GM19023 (cell line): ENCODE measurements at regions not wholly inside any gene's neighbourhood (a gene's known extent, or its start where the extent isn't known, plus 50 kb on each side); places are given as distances from the start of the nearest gene placed in this dataset.

Experiments
- ATAC-seq: cut with Tn5 transposase; IDR thresholded peaks from one replicate; pipeline ENCODE4 v1.9.1; 2021; ENCODE audit warnings: mild to moderate bottlenecking, moderate library complexity; ENCODE audit not compliant: unreplicated experiment

DNA sequence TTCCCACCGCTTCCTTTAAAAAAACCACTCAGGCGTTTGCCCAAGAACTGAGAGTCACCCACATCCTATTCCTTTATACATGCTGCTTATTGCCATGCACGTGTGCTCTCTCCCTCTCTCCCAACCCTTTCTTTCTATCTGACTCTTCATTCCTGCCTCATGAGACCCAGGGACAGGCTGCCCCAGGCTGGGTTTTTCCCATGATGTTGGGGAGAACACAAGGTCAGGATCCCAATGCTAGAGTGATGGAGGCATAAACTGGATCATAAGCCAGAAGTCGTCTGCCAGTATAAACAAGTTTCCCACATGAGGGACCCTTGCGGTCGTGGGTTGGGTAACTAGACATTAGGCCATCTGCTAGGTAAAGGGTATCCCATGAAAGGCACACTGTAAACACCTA is 64.9 kb downstream of the CD2 start:
- ATAC-seq, result no peak

DNA sequence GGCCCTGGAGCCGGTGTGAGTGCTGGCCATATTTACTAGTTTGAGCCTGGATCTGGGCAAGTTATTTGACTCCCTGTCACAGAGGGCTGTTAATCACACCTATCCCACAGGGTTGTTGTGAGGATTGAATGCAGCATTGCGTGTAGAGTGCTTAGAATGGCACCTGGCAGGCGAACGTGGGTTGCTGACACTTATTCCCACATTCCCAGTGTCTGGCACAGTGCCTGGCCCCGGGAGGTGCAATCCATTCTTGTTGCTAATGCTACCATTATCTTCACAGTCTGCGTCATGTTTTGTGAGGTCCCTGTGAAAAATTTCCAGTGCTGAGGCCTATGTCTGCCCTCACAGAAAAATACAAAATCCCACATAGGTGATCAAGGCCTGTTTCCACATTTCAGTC is 66.1 kb downstream of the CD2 start:
- no peak for ATAC-seq

DNA sequence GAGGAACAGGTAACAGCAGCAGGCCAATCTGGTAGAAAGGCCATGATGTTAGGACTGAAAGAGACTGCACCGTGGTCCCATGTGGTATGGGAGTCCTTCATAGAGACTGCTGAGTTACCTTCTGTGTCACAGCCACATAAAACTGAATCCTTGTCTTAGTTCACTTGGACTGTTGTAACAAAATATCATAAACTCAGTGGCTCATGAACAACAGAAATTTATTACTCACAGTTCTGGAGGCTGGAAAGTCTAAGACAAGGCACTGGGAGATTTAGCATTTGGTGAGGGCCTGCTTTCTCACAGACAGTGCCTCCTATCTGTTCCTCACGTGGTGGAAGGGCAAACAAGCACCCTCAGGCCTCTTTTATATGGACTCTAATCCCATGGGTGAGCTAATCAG is 67.5 kb downstream of the CD2 start:
- no peak for ATAC-seq

DNA sequence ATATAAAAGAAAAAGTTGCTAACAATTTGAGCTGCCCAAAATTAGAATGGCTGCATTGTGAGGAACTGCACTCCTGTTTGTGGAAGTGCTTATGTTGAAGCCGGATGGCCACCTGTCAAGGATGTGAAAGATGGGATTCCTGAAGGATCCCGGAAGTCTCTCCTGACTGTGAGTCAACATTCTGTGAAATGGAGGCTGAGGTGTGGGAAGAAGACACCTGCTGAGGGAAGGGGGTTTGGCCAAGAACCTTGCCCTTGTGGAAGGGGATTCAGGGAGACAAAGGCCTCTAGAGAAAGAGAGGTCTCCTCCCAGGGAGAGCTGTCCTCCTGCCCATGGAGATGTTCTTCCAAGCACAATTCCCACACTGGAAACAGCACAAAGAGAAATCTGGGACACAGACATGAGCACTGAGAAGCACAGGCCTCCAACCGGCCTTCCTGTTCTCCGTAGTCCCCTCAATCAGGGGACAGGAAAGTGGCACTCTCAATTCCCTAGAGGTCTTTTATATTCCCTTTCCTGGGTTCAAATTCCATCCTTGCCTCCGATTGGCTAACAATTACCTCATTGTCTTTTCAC is 70.5 kb downstream of the CD2 start:
- ATAC-seq, result no peak

DNA sequence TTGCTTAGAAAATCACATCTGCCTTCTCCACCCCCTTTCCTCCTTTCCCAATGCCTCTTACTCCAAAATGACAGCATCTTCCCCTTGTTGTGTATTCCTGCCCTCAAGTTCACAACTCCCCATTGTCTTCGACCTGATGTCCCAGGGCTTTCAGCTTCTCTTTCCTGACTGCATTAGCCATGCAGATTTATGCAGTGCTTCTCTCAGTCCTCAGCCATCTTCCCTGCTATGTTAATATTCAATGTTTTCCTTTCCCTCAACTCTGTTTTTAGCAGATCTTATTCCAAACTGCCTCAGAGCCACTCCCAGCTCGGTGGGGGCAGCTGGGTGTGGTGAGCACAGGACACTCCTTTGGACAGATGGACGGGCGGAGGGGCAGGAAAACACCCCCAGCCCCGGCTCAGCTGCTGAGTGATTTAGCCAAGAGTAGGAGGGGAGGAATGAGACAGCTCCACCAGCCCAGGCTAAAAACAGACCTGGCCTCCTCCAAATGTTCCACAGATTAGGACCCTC is 71.0 kb downstream of the CD2 start:
- ATAC-seq, result no peak

DNA sequence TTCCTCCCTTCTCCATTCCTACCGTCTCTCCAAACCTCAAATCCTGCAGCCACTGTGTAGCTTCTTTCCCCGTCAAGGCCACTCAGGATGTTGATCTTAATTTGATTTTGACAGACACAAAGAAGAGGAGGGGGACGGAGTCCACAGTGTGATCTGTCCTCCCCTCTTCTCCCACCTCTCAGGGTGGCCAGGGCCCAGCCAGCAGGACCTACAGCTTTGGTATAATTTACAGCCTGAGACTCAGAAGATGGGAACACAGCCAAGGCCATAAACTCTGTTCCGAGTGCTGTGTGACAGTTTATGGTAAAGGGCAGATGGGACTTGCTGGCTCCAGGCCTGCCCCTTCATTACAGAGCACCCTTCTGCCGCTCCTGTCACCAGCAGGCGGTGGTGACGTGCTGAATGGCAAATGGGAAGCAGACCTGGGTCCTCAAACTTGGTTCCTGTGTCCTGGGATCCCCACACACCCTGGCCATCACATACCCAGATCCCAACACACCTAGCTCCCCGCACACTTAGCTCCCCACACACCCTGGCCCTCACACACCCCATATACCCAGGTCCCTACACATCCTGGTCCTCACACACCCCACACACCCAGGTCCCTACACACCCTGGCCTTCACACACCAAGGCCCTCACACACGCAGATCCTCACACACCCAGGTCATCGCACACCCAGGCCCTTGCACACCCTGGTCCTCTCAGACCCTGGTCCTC is 71.6 kb downstream of the CD2 start:
- no peak for ATAC-seq

DNA sequence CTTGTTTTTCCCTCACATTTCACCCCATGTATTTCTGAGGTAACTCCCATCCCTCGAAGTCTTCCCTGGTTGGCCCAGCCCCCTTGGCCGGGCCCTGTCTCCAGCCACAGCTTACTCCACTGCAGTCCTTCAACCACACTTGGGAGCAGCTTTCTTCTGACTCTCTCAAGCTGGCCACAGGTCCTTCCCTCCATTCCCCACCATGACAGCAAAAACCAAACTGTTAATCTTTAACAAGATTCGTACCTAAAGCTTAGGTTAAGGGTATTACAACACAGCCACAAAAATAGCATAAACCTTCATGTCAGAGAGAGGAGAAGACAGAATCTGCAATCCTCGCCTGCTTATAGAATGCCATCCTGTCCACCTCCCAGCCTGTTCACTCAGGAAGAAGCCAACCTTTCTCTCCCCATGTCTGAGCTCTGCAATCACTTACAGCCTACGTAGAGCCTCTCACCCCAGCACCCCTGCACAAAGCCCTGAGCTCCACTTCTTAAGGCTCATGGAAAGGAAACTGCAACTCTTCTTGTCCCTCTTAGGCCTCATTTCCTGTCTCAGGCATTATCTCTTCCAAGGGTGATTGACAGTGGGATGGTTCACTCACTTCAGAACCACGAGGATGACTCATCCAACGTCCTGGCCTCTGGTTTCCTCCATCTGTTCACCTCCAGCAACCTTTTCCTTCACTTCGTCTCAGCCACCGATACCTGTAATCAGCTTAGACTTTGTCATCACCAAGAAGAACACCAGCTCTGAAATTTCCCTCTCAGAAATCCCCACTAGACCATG is 72.8 kb downstream of the CD2 start:
- peak; percentile 88 for ATAC-seq

DNA sequence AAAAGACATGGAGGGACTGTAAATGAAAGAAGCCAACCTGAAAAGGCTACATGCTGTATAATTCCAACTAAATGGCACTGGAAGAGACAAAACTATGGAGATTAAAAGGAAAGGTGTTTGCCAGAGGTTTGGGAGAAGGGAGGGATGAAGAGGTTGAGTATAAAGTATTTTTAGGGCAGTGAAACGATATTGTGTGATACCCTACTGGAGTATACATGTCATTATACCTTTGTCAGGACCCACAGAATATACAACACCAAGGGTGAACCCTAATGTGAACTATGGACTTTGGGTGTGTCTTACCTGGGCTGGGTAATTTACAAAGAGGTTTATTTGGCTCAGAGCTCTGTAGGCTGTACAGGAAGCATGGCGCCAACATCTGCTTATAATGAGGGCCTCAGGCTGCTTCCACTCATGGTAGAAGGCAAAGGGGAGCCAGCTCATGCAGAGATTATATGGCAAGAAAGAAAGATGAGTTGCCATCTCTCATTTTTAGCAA is 73.4 kb downstream of the CD2 start:
- ATAC-seq, result no peak

DNA sequence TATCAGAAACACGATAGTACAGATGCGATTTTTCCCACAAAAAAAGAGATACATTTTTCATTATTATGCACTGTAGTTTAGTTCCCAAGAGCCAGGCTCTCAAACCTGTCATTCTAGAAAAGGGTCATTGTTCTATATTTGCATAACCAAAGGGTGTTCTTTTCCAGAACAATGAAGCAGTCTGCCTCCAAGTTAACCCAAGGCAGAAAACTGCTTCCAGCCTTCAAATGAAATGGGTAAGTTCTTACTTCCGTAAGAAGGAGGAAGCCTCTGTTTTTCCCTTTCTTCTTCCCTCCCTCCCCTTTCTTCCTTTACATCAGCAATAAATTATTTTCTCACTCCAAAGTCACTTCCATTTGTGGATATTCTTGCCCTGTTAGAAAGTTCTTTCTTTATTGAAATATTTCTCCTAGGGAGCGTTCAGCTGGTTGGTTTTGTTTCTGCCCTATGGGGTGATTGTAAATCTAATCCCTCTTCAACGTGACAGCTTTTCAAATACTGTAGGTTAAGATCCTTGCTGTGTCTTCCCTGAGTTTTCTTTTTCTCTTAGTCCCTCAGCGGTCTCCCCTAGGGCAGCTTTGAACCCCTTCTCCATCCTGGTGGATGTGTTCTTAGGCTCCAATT is 77.3 kb upstream of the PTGFRN start:
- no peak for ATAC-seq

DNA sequence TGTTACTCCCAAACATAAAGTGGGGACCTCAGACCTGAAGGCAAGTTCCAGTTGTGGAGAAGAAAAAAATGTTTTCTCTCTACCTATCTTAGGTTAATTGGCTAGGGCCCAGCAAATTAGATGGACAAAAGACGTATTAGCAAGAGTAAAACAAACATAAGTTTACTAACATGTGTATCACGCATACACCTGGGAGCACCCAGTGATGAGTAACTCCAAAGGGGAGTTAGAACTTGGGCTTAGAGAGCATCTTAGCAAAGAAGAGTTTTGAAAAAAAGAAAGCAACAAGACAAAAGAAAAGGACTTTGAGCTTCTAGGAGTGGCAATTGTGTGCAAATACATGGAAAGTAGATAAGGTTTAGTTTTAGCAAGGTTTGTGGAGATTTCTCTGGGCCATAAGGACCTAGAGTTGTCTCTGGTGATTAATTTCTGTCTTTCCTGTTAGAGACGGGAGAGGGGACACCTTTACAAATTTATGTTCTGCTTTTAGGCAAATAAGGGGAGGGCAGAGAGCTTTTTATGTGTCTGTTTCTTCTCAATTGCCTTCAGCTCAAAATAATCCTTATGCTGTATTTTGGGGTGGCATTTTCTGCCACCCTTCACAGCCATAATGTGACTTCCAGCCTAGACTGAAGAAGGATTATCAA is 76.7 kb upstream of the PTGFRN start:
- ATAC-seq, result no peak

DNA sequence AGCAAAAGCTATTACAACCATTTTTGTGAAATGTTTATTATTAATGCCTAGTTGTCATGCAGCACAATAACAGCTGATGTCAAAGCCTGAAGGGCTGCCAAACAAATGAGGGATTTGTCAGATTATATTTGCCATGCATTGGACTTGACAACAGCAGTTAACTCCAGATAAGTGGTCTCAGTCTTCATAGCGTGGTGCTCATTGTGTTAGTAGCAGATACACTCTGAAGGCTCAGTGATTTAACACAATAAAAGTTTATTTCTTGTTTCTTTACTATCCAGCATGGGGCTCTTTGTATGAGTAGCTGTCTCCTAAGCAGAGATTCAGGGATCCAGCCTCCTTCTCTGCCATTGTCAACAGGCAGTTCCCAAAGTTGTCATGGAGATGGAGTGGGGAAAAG is 76.0 kb upstream of the PTGFRN start:
- ATAC-seq, result no peak

DNA sequence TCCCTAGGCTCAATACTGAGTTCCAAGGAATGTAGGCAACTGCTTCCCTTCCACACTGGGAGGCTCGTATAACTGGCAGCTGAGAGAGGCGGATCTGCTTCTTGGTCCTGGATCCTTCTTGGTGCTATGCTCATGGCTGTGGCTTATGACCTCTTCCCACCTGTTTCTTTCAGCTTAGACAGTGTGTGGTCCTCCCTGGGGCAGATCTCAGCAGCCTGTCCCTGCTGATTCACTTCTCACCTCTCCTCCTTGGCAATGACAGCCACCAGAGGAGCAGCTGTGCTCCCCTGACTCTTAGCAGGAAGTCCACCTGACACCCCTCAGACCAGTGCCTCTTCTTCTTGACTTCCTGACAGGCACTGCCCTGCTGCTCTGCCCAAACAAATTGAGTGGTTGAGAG is 75.1 kb upstream of the PTGFRN start:
- no peak for ATAC-seq

DNA sequence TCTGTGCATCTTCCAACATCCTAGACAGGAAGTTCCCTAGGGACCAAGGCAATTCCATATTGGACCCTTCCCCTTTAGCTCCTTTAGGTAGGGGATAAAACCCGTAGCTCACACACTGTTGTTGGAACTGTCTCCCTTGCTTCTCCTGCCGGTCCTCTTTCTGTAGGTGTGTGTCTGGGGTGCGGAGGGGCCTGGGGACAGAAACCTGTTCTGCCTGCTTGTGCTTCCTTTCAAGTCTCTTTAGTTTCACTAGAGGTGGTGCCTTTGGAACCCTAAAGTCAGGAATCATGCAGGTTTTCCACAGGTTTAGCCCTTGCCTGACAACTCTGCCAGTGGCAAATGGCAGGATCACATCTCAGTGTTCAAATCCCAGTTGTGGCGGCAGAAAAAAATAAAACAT is 74.6 kb upstream of the PTGFRN start:
- no peak for ATAC-seq

DNA sequence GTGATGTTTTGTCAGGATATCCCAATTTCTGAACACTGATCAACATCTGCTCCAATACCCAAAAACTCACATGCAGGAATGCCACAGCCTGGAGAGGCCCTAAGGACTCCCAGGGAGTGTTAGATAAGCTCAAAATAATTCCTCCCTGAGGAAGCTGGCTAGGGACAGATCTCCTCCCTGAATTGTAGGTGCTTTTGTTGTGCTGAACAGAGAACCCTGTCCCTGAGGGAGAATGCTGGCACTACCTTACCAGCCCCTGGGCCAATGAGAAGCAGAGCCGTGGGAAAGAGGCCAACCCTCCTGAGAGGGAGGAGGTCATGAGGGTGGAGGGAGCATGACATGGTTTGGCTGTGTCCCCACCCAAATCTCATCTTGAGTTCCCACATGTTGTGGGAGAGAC is 73.6 kb upstream of the PTGFRN start:
- ATAC-seq, result no peak

DNA sequence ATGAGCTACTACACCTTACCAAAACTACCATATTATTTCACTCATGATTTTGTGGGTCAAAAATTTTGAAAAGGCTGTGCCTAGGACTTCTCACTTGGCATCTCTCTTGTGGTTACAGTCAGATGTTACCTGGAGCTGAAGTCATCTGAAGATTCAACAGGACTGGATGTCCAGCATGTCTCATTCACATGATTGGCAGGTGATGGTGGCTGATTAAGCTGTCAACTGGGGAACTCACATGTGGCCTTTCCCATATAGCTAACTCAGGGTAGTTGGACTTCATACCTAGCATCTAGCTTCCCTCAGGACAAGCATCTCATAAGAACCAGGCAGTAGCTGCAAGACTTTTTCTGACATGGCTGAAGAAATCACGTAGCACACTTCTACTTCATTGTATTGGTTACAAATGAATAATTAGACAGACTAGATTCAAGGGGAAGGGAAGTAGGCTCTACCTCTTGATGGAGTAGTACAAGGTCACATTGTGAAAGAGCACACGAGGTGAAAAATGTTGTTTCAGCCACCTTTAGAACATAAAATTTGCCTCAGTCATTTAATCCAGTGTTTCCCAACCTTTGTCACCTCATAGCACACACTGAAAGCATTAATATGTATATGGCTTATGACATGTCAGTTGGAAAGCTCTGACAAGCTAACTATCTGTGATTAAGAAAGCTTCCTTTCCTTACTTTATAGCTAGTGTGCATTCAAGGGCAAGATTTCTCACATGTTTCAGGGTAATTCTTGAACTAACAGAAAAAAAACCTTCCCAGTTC is 68.0 kb upstream of the PTGFRN start:
- no peak for ATAC-seq

DNA sequence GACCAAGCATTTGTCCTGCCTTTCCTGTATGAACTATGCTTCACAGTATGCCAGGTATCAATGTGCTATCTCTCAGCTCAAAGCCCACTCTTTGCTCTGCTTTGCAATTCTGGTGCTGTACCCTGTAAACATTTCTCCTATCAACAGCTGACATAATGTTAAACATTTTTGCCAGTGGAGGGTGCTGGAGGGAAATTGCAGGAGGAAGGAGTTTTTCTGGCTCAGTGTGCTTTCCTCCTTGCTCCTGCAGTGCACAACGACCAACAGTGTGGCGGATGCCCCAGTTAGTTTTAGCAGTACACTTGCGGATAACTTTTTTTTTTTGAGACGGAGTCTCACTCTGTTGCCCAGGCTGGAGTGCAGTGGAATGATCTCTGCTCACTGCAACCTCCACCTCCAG is 67.1 kb upstream of the PTGFRN start:
- ATAC-seq, result no peak

DNA sequence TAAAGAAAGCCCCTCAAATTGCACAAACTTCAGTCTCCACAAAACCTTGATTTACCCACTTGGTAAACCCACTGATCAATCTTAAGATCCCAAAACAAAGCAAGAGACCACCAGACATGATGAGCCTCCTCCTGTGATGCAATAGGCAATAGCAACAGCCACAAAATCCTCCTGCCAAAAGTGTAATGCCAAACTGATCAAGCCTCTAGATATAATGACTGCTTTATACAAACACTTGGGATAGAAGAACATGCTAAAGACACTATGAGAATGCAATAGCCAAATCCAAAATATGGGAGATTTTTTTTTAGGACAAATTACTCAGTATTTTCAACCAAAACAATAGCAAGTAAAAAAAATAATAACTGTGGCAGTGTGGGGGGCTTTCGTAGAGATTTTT is 64.9 kb upstream of the PTGFRN start:
- ATAC-seq, result no peak

DNA sequence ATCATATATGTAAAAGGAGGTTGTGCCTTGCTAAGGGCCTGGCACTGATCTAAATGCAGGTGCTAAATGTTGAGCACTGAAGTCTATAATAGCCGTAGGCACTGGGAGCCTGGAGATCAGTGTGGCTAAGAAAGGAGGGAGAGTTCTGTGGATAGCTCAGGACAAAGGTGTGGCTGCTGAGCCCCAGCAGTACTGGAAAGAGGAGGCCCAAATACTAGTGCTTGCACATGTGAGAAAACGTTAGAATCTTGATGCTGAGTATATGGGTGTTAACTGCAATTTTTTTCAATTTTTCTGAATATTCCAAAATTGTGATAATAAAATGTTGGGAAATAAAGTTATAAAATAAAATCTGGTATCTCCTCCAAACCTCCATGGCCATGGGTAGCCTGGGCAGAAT is 62.5 kb upstream of the PTGFRN start:
- ATAC-seq, result no peak

DNA sequence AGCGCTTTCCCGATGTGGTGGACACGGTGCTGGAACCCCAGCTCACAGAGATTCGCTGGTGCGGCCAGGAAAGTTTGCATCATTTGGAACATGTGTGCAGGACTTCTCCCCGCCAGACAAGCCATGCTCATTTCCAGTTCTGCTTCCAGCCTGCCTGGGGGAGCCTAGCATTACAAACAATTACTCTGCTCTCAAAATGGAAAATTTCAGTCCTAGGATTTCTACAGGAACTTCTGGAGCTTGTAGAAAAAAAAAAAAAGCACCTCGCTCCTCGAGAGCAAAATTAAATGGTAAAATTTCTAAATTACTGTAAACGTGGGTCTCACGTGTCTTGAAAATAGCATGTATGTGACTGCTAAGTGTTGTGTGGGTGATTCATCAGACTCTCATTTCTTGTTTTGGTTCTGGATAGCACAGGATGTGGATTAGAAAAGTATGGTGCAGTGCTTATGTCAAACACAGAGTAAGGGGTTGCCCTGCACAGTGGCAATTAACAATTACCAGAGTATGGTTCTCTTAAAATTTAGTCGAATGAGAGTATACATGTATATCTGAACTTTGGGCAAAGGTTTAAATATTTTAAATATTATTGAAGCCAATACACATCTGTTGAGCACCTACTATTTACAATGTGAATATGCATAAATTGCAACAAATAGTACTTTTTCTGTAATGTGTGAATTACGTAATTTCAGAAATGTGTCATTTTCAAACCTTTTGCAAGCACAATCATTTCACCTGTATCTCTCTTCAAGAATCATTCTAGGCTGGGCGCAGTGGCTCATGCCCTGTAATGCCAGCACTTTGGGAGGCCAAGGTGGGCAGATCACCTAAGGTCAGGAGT is 61.8 kb upstream of the PTGFRN start:
- no peak for ATAC-seq
